ENCODE measurements at regions not wholly inside any gene's neighbourhood (a gene's known extent, or its start where the extent isn't known, plus 50 kb on each side); places are given as distances from the start of the nearest gene placed in this dataset.

GRCh38 chr4:180372691-180373090 is 1870.5 kb upstream of the TENM3 start:
- no peak for DNase-seq

DNA sequence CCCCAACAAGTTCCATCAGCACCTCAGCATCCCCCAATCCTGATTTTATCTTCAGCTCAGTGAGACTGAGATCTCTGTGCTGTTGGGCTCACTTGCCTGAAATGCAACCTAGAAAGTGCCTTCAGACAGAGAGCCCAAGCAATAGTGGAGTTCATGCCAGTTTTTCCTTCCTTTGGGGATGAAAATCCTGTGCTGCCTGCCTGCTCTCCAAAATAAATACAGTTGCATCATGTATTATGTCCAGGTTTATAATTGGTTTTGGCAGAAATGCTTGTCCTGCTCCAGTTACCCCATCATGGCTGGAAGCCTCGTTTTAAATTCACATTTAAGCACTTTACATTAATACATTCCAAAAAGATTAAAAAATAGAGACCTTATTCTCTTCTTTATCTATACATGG is 1865.5 kb upstream of the TENM3 start:
- no peak for DNase-seq

- DNase-seq = no peak
These were observed 1862.5 kb upstream of the TENM3 start for GRCh38 chr4:180380733-180381132.

DNA sequence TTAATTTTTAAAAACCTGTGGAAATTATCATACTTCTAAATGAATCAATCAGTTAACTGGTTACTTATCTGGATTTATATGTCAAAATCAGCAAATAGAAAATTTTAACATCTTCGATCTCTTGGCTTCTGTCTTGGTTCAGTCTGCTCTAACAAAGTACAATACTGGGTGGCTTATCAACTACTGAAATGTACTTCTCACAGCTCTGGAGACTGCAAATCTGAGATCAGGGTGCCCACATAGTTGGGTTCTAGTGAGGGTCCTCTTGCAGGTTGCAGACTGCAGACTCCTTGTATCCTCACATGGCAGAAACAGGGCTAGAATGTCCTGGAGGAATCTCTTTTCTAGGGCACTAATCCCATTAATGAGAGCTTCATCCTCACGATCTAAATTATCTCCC is 1851.6 kb upstream of the TENM3 start:
- no peak for DNase-seq

GRCh38 chr4:180394312-180394711 is 1848.9 kb upstream of the TENM3 start:
- DNase-seq = no peak

DNA sequence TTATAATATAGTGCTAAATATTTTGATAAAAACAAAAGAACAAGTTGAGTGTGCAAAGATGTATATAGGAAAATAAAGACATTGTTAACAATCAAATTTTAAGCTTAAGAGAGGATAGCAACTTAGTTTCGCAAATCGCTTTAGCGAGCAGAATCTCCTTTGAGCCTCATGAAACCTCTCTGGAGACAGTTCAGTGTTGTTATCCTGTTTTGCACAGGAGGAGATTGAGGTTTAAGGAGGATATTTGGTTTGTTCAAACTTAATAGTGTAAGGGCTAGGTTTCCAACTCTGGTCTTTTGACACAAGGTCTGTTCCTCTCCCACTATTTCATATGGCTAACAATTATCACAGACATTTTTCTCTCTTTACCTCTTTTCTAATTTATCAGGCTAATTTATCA is 1848.5 kb upstream of the TENM3 start:
- no peak for DNase-seq

DNA sequence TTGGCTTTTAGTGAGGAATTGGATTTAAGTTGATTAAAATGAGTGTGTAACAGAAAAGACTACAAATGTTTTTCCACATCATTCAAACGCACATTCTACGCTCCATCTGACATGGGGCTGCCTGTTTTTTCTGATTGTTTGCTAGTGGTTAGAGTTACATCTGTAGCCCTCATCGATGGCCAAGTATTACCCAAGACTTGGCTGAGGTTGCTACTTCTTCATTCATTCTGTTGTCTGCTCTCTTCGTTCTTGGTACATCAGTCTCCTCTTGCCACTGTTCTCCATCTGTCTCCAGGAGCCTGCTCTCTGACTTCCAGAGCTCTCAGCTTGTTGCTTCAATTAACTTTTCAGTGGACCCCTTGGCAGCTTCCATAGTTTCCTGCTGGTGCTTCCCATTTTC is 1844.6 kb upstream of the TENM3 start:
- DNase-seq = no peak

GRCh38 chr4:180407275-180407885 is 1835.8 kb upstream of the TENM3 start:
- DNase-seq = no peak

- DNase-seq = no peak
These were observed 1824.2 kb upstream of the TENM3 start for GRCh38 chr4:180418819-180419531.

DNA sequence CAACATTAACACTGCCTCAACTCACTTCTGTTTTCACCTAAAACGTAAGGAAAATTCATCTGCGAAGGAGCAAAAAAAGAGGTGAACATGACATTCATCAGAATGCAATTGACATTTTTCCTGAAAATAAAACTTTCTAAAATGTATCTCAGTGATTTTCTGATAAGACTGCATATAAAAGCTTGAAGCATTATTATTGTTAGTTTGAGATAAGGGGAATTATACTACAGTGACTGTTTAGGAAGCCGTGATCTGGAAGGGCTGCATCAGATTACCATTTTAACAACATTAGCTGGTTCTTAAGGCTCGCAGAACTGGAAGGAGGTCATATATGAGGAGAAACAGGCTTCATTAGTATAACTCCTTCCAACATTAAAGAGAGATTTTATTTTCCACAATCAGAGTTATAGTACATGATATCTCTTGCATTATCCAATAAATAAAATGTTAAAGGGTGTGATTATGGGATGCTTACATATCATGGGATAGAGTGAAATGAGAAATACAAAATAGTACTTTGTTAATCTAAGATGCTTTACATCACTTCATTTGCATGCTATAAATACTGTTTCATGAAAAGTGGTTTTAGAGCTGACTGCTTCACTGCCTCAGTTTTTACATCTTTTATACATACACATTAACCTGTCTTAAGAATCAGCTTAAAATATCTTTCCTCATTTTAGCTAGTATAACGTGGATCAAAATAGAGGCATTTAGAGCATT is 1820.1 kb upstream of the TENM3 start:
- DNase-seq = no peak

GRCh38 chr4:180423712-180424057 is 1819.5 kb upstream of the TENM3 start:
- DNase-seq = no peak

- DNase-seq = no peak
These were observed 1816.3 kb upstream of the TENM3 start for GRCh38 chr4:180426938-180427337.

GRCh38 chr4:180430283-180430682 is 1812.9 kb upstream of the TENM3 start:
- no peak for DNase-seq

GRCh38 chr4:180434131-180434895 is 1808.9 kb upstream of the TENM3 start:
- no peak for DNase-seq

DNA sequence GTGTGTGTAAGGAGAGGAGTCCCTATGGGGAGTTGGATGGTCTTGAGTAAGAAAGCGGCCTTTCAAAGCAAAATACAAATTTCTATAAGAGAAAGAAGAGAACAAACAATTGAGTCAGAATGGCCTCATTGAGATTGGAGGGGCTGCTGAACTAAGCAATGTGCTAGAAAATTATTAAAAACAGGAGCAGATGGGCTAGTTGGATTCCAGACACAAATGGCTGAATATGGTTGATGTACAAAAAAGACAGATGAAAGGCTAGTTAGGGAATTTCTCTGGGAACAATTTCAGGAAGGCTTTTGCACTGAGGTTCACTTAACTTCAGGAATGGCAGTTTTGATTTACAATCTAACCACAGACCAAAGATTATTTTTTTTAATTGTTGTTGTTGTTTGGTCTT is 1806.8 kb upstream of the TENM3 start:
- no peak for DNase-seq

- no peak for DNase-seq
These were observed 1805.6 kb upstream of the TENM3 start for GRCh38 chr4:180437601-180438000.

DNA sequence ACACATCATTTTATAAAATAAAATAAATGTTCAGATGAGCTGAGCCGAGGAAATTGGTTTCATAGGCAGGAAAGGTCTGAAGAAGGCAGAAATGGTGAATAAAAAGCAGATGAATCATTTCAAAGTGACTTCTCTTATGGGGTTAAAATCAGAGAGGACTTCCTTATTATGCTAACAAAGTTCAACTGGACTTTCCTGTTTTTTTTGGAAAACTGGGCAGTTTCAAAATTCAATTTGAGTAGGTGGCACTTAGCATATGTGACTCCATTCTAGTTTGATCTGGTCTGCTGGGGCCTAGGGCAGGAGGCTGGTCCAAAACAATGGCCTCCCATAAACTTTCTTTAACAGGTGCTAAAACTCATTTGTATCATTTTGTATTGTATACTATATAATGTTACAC is 1794.9 kb upstream of the TENM3 start:
- DNase-seq = no peak

GRCh38 chr4:180449395-180449956 is 1793.7 kb upstream of the TENM3 start:
- peak; percentile 6 for DNase-seq

- no peak for DNase-seq
These were observed 1788.0 kb upstream of the TENM3 start for GRCh38 chr4:180455226-180455625.

GRCh38 chr4:180456928-180457327 is 1786.3 kb upstream of the TENM3 start:
- DNase-seq = no peak

DNA sequence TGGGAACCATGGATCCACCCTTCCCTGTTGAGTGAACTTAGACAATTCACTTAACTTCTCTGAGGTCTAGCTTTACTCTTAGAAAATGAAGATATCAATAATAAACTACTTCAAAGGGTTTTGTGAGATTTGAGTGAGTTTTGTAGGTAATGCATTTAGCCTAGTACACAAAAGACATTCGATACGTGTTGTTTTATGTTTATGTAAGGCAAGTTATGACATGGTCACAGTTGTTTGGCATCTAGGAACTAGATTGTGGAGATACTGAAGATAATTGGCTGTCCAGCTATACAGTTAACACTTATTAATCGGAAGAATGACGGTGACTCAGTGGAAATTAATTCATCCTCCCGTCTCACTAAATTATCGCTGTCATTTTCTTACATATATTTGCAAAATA is 1781.1 kb upstream of the TENM3 start:
- no peak for DNase-seq

DNA sequence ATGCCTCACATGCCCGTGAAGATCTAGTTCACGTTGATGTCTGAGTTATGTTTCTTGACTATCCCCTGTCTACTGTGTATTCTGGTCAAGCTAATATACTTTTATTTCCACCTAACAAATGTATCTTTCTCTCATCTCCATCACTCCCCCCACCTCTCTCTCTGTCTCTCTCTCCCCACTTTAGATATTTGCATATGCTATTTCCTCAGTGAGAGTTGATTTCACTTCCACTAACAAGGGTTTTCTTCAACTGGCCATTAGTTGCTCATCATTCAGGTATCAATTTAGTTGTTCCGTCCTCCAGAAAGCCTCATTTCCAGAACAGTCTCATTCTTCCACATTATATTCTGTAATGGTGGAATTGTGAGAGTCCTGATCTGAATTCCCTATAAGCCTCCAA is 1777.8 kb upstream of the TENM3 start:
- DNase-seq = no peak

DNA sequence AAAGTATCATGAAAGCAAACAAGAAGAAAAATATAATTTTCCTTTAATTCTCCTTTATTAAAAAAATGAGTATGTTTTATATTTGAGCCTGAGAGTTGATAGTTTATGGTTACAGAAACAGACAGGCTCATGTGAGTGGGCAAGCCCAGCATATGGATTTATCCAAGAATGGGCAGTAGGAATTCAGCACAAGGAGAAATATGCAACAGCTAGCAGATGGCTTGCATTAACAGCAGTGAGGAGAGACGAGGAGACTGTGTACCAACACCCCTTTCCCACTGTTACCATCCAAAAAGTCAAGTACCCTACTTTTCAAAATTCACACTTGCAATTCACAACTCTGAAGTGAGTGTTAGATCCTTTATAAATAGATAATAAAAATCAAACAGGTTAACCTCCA is 1760.2 kb upstream of the TENM3 start:
- DNase-seq = no peak

All from activated CD4-positive, alpha-beta T cell treated with anti-CD3 and anti-CD28 coated beads, Interleukin-2, amount 50 U/mL, for 16 hours (primary cell).